ENCODE measurements at regions not wholly inside any gene's neighbourhood (a gene's known extent, or its start where the extent isn't known, plus 50 kb on each side); places are given as distances from the start of the nearest gene placed in this dataset.

GRCh38 chrY:9027729-9028375 lies 309.4 kb upstream of the TSPY4 start:
- TF ChIP-seq CTCF (IDR thresholded peaks at IDR 0.05) (no peak), POLR2A (IDR thresholded peaks at IDR 0.05) (no peak)
- DNase-seq (ENCODE audit: low spot score in 2 of 2): no peak
- intact Hi-C loops (cut with DNase I; ENCODE audit: low total_unique reads): no loop called here
- H3K4me3 ChIP-seq (ENCODE audit: low read depth, poor library complexity, severe bottlenecking): no peak overlapping the region
- WGBS, 2 donors: 75% methylated on average over 9 of the region's 9 CpGs; no CpG with 5 or more reads in 1 of the 2 donors

- DNase-seq (ENCODE audit: low spot score in 2 of 2): no peak
- WGBS, 2 donors: 89% methylated on average over 1 of the region's 1 CpG; no CpG with 5 or more reads in 1 of the 2 donors
- intact Hi-C loops (cut with DNase I; ENCODE audit: low total_unique reads): no loop called here
- no peak overlapping the region for H3K4me3 ChIP-seq (ENCODE audit: low read depth, poor library complexity, severe bottlenecking)
- TF ChIP-seq CTCF (IDR thresholded peaks at IDR 0.05) (no peak), POLR2A (IDR thresholded peaks at IDR 0.05) (no peak)
Observed at GRCh38 chrY:9029929-9030328, 307.3 kb upstream of the TSPY4 start.

DNA sequence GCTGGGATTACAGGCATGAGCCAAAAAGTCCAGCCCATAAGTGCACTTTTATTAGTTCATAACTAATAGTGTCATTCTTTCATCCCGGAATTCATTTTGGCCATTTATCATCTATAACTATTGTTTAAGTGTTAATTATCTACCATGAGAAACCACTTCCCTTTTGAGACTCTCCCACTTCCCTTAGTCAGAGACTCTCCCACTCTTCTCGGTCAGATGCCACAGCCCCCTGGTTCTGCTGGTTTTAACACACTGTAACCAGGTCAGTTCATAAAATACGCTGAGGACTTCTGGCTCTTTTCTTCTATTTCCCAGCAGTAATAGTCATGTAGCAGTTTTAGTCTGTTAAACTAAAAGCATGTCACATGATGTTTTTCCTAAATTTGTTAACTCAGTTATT lies 303.0 kb upstream of the TSPY4 start:
- intact Hi-C loops (cut with DNase I; ENCODE audit: low total_unique reads): no loop called here
- H3K4me3 ChIP-seq (ENCODE audit: low read depth, poor library complexity, severe bottlenecking): no peak overlapping the region
- TF ChIP-seq POLR2A (IDR thresholded peaks at IDR 0.05): no peak
- no peak for TF ChIP-seq CTCF (IDR thresholded peaks at IDR 0.05)
- WGBS, 2 donors: 70% methylated on average over 3 of the region's 3 CpGs; no CpG with 5 or more reads in 1 of the 2 donors
- no peak for DNase-seq (ENCODE audit: low spot score in 2 of 2)

DNA sequence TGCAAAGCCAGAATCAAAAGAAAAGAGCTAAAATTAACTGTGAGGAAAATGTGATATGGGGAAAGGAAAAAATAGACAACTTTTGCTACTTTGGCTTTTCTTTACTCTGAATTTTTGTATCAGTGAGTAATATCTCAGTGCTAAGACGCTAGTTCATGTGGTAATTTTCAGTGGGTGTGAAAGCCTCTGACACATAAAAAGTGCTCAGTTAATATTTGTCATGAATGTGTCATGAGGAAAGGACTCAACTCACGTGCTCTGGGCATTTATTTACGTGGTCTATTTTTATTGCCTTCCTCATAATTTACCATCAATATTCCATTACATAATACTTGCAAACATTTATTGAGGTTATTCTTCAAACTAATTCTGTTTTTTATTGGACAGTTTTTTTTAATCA lies 302.0 kb upstream of the TSPY4 start:
- TF ChIP-seq POLR2A (IDR thresholded peaks at IDR 0.05) (no peak), CTCF (IDR thresholded peaks at IDR 0.05) (no peak)
- H3K4me3 ChIP-seq (ENCODE audit: low read depth, poor library complexity, severe bottlenecking): no peak overlapping the region
- intact Hi-C loops (cut with DNase I; ENCODE audit: low total_unique reads): no loop called here
- no peak for DNase-seq (ENCODE audit: low spot score in 2 of 2)
- 17% methylated on average over 3 of the region's 3 CpGs; no CpG with 5 or more reads in 1 of the 2 donors for WGBS, 2 donors

DNA sequence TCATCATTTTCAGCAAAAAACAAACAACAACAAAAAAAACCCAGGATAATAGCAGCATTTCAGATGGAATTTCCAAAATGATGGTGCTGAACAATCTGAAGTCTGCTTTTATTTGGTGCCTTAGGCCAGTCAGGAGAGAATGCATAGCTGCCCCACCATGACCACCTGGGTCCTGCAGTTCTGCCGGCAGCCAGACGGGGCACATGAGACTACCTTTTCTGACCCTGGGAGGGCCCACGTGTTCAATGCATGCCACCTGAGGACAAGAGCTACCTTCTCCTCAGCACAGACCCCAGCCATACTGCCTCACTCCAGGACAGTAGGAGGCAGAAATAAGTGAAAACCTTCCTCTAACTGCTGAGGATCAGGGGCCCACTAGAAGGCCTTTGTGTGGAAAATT lies 295.8 kb upstream of the TSPY4 start:
- TF ChIP-seq POLR2A (IDR thresholded peaks at IDR 0.05): no peak
- TF ChIP-seq CTCF (IDR thresholded peaks at IDR 0.05): no peak
- WGBS, 2 donors: 75% methylated on average over 2 of the region's 3 CpGs; no CpG with 5 or more reads in 1 of the 2 donors
- intact Hi-C loops (cut with DNase I; ENCODE audit: low total_unique reads): no loop called here
- no peak overlapping the region for H3K4me3 ChIP-seq (ENCODE audit: low read depth, poor library complexity, severe bottlenecking)
- no peak for DNase-seq (ENCODE audit: low spot score in 2 of 2)

All from lower leg skin (tissue), 4 donors.